Tibial nerve (tissue), 3 donors: ENCODE measurements at regions not wholly inside any gene's neighbourhood (a gene's known extent, or its start where the extent isn't known, plus 50 kb on each side); places are given as distances from the start of the nearest gene placed in this dataset.

Experiments used
- POLR2A ChIP-seq, 2 donors: fragments of 450-650 bp; IDR thresholded peaks; one replicate each; pipeline ENCODE4 v1.6.1; 2017; ENCODE audit warnings: antibody characterized with exemption in 2 of 2, mild to moderate bottlenecking in 2 of 2, moderate library complexity in 2 of 2
- TF ChIP-seq, protein P1 (sequence below), 5 experiments: fragments of 200-600 bp in 3 of 5; fragments of 450-650 bp in 2 of 5; sonication (generic) in 3 of 5; IDR thresholded peaks; one replicate each; pipeline ENCODE4 v1.5.1; 2016 to 2019; ENCODE audit warnings: antibody characterized with exemption in 5 of 5, mild to moderate bottlenecking in 3 of 5, moderate library complexity in 2 of 5

DNA sequence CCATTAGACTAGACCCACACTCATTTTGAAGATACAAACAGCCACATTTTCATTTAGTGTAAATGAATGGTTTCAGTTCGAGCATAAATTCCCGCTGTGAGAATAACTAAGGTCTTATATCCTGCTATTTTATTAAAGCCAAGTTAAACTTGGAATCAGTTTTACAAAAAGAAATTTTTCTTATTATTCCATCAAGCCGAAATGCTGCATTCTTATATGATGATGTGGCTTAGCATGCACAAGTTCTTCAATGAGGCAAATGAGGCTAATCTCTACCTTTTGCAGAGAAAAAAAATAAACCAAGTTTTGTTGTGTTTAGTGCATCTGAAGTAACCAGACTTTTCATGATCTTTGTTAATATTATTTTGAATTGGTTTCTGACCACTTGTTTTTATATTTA is 953.9 kb upstream of the PCDH10 start:
- TF ChIP-seq, protein P1, sequence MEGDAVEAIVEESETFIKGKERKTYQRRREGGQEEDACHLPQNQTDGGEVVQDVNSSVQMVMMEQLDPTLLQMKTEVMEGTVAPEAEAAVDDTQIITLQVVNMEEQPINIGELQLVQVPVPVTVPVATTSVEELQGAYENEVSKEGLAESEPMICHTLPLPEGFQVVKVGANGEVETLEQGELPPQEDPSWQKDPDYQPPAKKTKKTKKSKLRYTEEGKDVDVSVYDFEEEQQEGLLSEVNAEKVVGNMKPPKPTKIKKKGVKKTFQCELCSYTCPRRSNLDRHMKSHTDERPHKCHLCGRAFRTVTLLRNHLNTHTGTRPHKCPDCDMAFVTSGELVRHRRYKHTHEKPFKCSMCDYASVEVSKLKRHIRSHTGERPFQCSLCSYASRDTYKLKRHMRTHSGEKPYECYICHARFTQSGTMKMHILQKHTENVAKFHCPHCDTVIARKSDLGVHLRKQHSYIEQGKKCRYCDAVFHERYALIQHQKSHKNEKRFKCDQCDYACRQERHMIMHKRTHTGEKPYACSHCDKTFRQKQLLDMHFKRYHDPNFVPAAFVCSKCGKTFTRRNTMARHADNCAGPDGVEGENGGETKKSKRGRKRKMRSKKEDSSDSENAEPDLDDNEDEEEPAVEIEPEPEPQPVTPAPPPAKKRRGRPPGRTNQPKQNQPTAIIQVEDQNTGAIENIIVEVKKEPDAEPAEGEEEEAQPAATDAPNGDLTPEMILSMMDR (IDR thresholded peaks at IDR 0.05), result no peak
- no peak for TF ChIP-seq POLR2A (IDR thresholded peaks at IDR 0.05)
